ENCODE measurements at regions not wholly inside any gene's neighbourhood (a gene's known extent, or its start where the extent isn't known, plus 50 kb on each side); places are given as distances from the start of the nearest gene placed in this dataset.

DNA sequence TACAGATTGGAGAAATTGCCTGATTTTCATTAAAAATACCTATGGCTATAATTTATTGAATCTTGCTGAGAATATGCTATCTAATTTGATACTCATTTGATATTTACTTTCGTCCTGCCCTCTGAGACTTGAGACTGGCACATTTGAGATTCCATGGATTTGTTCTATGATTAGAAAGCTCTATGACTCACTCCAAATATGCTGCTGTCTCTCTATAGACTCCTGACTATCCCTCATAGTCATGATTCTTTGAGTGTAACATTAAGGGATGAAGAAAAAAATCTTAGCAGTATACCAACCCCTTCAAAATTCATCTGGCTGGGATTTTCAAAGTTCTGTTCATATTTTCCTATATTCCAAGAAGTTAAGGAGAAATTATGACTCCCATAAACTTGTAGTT lies 191.9 kb downstream of the LRIG3 start:
- TF ChIP-seq CTCF (IDR thresholded peaks at IDR 0.05; ENCODE audit: insufficient read depth, low read length): no peak
- no peak for TF ChIP-seq REST (IDR thresholded peaks at IDR 0.05; ENCODE audit: insufficient replicate concordance, low read depth)
- no peak for TF ChIP-seq GABPA (IDR thresholded peaks at IDR 0.05; ENCODE audit: low read depth)
- no peak for TF ChIP-seq SPI1 (IDR thresholded peaks at IDR 0.05; ENCODE audit: borderline replicate concordance, low read depth)
- no peak for TF ChIP-seq POLR2AphosphoS5 (IDR thresholded peaks at IDR 0.05; ENCODE audit: low read depth)

All from HL-60 (cell line).